Rectal smooth muscle tissue (tissue), 1 donor: ENCODE measurements at regions not wholly inside any gene's neighbourhood (a gene's known extent, or its start where the extent isn't known, plus 50 kb on each side); places are given as distances from the start of the nearest gene placed in this dataset.

Experiments used
- H3K27ac ChIP-seq: one replicate; pipeline ENCODE4 v1.7.0; 2013; ENCODE audit warnings: low read depth, low read length, inconsistent platforms
- H3K27me3 ChIP-seq: one replicate; pipeline ENCODE4 v1.7.0; 2013; ENCODE audit warnings: low read length; ENCODE audit not compliant: control insufficient read depth, insufficient read depth
- H3K36me3 ChIP-seq: one replicate; pipeline ENCODE4 v1.7.0; 2013; ENCODE audit warnings: low read length; ENCODE audit not compliant: control insufficient read depth, insufficient read depth
- H3K4me1 ChIP-seq: one replicate; pipeline ENCODE4 v1.7.0; 2013; ENCODE audit warnings: low read length; ENCODE audit not compliant: control insufficient read depth, insufficient read depth
- H3K4me3 ChIP-seq: one replicate; pipeline ENCODE4 v1.7.0; 2013; ENCODE audit warnings: low read length
- H3K9ac ChIP-seq: one replicate; pipeline ENCODE4 v1.7.0; 2013; ENCODE audit warnings: low read length

DNA sequence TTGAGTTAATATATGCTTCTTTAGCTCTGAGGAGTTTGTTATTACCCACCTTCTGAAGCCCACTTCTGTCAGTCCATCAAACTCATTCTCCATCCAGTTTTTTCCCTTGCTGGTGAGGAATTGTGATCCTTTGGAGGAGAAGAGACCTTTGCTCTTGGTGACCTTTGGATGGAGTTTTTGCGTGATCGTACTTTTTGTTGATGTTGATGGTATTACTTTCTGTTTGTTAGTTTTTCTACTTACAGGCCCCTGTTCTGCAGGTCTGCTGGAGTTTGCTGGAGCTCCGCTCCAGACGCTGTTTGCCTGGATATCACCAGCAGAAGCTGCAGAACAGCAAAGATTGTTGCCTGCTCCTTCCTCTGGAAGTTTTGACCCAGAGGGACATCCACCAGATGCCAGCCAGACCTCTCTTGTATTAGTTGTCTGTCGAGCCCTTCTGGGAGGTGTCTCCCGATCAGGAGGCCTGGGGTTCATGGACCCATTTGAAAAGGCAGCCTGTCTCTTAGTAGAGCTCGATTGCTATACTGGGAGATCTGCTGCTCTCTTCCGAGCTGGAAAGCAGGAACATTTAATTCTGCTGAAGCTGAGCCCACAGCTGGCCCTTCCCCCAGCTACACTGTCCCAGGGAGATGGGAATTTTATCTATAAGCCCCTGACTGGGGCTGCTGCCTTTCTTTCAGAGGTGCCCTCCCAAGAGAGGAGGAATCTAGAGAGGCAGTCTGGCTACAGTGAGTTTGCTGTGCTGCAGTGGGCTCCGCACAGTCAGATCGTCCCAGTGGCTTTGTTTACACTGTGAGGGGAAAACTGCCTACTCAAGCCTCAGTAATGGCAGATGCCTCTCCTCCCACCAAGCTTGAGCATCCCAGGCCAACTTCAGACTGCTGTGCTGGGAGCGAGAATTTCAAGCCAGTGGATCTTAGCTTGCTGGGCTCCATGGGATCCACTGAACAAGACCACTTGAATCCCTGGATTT lies 445.5 kb downstream of the MAN2A1 start:
- Histone ChIP-seq H3K9ac (no peak overlapping the region), H3K27me3 (no peaks in the 10 kb centered on the region), H3K36me3 (no peaks in the 10 kb centered on the region), H3K27ac (no peak overlapping the region), H3K4me1 (no peaks in the 10 kb centered on the region), H3K4me3 (no peak overlapping the region)

DNA sequence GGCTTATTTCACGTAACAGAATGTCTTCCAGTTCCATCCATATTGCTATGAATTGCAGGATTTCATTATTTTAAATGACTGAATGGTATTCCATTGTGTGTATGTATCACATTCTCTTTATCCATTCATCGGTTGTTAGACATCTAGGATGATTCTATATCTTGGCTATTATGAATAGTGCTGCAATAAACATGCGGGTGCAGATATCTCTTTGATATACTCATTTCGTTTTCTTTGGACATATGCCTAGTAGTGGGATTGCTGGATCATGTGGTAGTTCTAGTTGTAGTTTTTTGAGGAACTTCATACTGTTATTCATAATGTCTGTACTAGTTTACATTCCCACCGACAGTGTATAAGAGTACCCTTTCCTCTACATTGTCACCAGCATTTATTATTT lies 460.5 kb downstream of the MAN2A1 start:
- Histone ChIP-seq H3K36me3 (no peaks in the 10 kb centered on the region), H3K9ac (no peak overlapping the region), H3K4me3 (no peak overlapping the region), H3K27me3 (no peaks in the 10 kb centered on the region), H3K4me1 (no peaks in the 10 kb centered on the region), H3K27ac (no peak overlapping the region)

- no peaks in the 10 kb centered on the region for H3K36me3 ChIP-seq
- no peak overlapping the region for H3K27ac ChIP-seq
- H3K9ac ChIP-seq, result no peak overlapping the region
- no peak overlapping the region for H3K4me3 ChIP-seq
- H3K4me1 ChIP-seq, result no peaks in the 10 kb centered on the region
- no peaks in the 10 kb centered on the region for H3K27me3 ChIP-seq
These were observed 469.5 kb downstream of the MAN2A1 start for GRCh38 chr5:110159202-110159601.

GRCh38 chr5:110161162-110161561 lies 471.4 kb downstream of the MAN2A1 start:
- Histone ChIP-seq H3K36me3 (no peaks in the 10 kb centered on the region), H3K27me3 (no peaks in the 10 kb centered on the region), H3K4me1 (no peaks in the 10 kb centered on the region), H3K27ac (no peak overlapping the region), H3K9ac (no peak overlapping the region), H3K4me3 (no peak overlapping the region)

- Histone ChIP-seq H3K4me1 (no peaks in the 10 kb centered on the region), H3K36me3 (no peaks in the 10 kb centered on the region), H3K9ac (no peak overlapping the region), H3K27me3 (no peaks in the 10 kb centered on the region), H3K27ac (no peak overlapping the region), H3K4me3 (no peak overlapping the region)
These were observed 475.6 kb downstream of the MAN2A1 start for GRCh38 chr5:110165366-110165765.

GRCh38 chr5:110167384-110167783 lies 477.7 kb downstream of the MAN2A1 start:
- Histone ChIP-seq H3K27ac (no peak overlapping the region), H3K9ac (no peak overlapping the region), H3K27me3 (no peaks in the 10 kb centered on the region), H3K4me1 (no peaks in the 10 kb centered on the region), H3K4me3 (no peak overlapping the region), H3K36me3 (no peaks in the 10 kb centered on the region)

- Histone ChIP-seq H3K4me3 (no peak overlapping the region), H3K9ac (no peak overlapping the region), H3K27me3 (no peaks in the 10 kb centered on the region), H3K4me1 (no peaks in the 10 kb centered on the region), H3K27ac (no peak overlapping the region), H3K36me3 (no peaks in the 10 kb centered on the region)
These were observed 479.7 kb downstream of the MAN2A1 start for GRCh38 chr5:110169461-110169860.

DNA sequence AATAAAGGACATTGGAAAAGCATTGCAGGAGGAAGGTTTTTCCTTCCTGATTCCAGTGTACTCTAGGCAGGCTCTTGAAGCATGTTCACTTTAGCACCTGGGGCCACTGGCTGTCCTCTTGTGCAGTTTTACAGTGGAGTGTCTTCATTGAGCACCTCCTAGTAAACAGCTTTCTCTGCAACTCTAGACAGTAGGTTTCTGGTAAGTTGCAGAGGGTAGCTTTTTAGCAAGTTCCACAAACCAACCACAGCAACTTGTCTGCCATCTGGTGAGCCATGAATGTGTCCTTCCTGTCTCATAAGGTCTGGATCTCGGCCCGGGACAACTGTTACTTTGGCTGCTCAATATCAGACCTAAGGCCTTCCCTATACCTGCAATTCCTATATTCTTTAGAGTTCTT lies 488.0 kb downstream of the MAN2A1 start:
- no peaks in the 10 kb centered on the region for H3K27me3 ChIP-seq
- H3K27ac ChIP-seq, result no peak overlapping the region
- H3K36me3 ChIP-seq, result no peaks in the 10 kb centered on the region
- no peak overlapping the region for H3K4me3 ChIP-seq
- H3K4me1 ChIP-seq, result no peaks in the 10 kb centered on the region
- H3K9ac ChIP-seq, result no peak overlapping the region

DNA sequence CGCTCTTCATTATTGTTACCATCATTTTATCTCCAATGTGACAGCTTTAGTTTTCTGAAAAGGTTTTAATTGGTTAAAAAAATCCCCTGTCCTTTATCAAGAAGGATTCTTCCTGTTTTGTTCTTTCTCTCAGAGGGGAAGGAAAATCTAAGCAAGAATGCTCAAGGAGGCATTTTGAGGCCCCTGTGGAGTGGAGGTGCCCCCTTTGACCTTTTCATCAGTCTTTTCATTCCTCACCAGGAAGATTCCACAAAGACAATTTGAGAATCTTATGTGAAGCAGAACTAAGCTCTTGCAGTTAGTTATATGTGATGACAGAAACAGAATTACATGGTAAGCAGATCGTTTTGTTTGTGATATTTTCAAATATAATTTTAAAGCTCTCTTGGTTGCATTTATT lies 489.6 kb downstream of the MAN2A1 start:
- Histone ChIP-seq H3K36me3 (no peaks in the 10 kb centered on the region), H3K9ac (no peak overlapping the region), H3K4me1 (no peaks in the 10 kb centered on the region), H3K27me3 (no peaks in the 10 kb centered on the region), H3K4me3 (no peak overlapping the region), H3K27ac (no peak overlapping the region)

DNA sequence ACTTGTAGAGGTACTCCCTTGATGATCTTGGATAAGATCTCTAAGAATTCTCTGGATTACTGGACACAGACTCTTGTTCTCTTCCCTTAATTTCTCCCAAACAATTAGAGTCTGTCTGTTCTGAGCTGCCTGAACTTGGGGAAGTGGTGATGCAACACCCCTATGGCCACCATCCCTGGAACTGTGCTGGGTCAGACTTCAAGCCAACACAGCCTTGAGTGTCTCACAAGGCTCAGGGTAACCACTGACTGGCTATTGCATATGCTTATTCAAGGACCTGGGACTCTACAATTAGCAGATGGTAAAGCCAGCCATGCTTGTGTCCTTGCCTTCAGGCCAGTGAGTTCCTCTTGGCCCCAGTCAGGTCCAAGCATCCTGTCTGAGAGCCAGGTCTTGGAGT lies 504.5 kb downstream of the MAN2A1 start:
- Histone ChIP-seq H3K4me1 (no peaks in the 10 kb centered on the region), H3K36me3 (no peaks in the 10 kb centered on the region), H3K27me3 (no peaks in the 10 kb centered on the region)

GRCh38 chr5:110195288-110195687 lies 505.6 kb downstream of the MAN2A1 start:
- H3K27ac ChIP-seq, result no peak overlapping the region
- H3K27me3 ChIP-seq, result no peaks in the 10 kb centered on the region
- H3K4me3 ChIP-seq, result no peak overlapping the region
- no peaks in the 10 kb centered on the region for H3K4me1 ChIP-seq
- no peaks in the 10 kb centered on the region for H3K36me3 ChIP-seq
- no peak overlapping the region for H3K9ac ChIP-seq

More for the DNA sequence above, 504.5 kb downstream of the MAN2A1 start:
- Histone ChIP-seq H3K9ac (no peak overlapping the region), H3K27ac (no peak overlapping the region), H3K4me3 (no peak overlapping the region)

GRCh38 chr5:110201791-110202190 lies 512.1 kb downstream of the MAN2A1 start:
- no peak overlapping the region for H3K9ac ChIP-seq
- H3K4me1 ChIP-seq, result no peaks in the 10 kb centered on the region
- no peaks in the 10 kb centered on the region for H3K27me3 ChIP-seq
- no peak overlapping the region for H3K4me3 ChIP-seq
- H3K27ac ChIP-seq, result no peak overlapping the region
- H3K36me3 ChIP-seq, result no peaks in the 10 kb centered on the region

DNA sequence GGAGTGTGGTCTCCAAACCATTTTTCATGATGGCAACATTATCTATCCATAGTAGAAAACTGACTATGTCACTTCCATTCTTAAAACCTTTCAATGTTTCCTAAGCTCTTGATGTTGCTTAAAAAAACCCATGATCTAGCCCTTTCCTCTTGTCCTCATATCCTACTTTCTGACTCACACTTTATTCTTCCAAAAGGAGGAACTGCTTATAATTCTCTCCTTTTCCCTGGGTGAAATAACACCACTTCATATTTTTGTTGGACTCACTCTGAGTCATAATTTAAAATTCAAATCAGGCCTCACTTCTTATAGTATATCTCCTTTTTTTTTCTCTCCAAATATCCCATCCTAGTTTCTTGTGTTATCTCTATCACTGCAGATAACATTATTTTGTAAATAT lies 513.9 kb downstream of the MAN2A1 start:
- Histone ChIP-seq H3K27me3 (no peaks in the 10 kb centered on the region), H3K27ac (no peak overlapping the region), H3K36me3 (no peaks in the 10 kb centered on the region), H3K9ac (no peak overlapping the region), H3K4me1 (no peaks in the 10 kb centered on the region), H3K4me3 (no peak overlapping the region)
